ENCODE measurements at regions not wholly inside any gene's neighbourhood (a gene's known extent, or its start where the extent isn't known, plus 50 kb on each side); places are given as distances from the start of the nearest gene placed in this dataset.
"Not testable (repeated sequence)": the region's sequence is repeated elsewhere in the genome, so short reads cannot be mapped to it uniquely, and the experiment has no call there.

- no peak for DNase-seq (ENCODE audit: low spot score)
Measured at GRCh38 chr13:38147050-38147449, 202.6 kb upstream of the UFM1 start.

GRCh38 chr13:38141792-38142191 is 207.9 kb upstream of the UFM1 start:
- no peak for DNase-seq (ENCODE audit: low spot score)

- no peak for DNase-seq (ENCODE audit: low spot score)
Measured at GRCh38 chr13:38135592-38135991, 214.1 kb upstream of the UFM1 start.

GRCh38 chr13:38121267-38121666 is 228.4 kb upstream of the UFM1 start:
- DNase-seq (ENCODE audit: low spot score) = no peak

GRCh38 chr13:38103851-38104250 is 234.3 kb upstream of the TRPC4 start:
- DNase-seq (ENCODE audit: low spot score) = no peak

- no peak for DNase-seq (ENCODE audit: low spot score)
Measured at GRCh38 chr13:38099751-38100150, 230.2 kb upstream of the TRPC4 start.

- DNase-seq (ENCODE audit: low spot score) = no peak
Measured at GRCh38 chr13:38093425-38093824, 223.9 kb upstream of the TRPC4 start.

GRCh38 chr13:38090913-38091312 is 221.3 kb upstream of the TRPC4 start:
- no peak for DNase-seq (ENCODE audit: low spot score)

GRCh38 chr13:38086721-38087120 is 217.1 kb upstream of the TRPC4 start:
- DNase-seq (ENCODE audit: low spot score) = no peak

GRCh38 chr13:38086013-38086412 is 216.4 kb upstream of the TRPC4 start:
- DNase-seq (ENCODE audit: low spot score) = no peak

GRCh38 chr13:38073931-38074330 is 204.4 kb upstream of the TRPC4 start:
- no peak for DNase-seq (ENCODE audit: low spot score)

- no peak for DNase-seq (ENCODE audit: low spot score)
Measured at GRCh38 chr13:38072696-38073095, 203.1 kb upstream of the TRPC4 start.

GRCh38 chr13:38071340-38071739 is 201.8 kb upstream of the TRPC4 start:
- DNase-seq (ENCODE audit: low spot score) = not testable (repeated sequence)

- no peak for DNase-seq (ENCODE audit: low spot score)
Measured at GRCh38 chr13:38053896-38054295, 184.3 kb upstream of the TRPC4 start.

GRCh38 chr13:38046049-38046376 is 176.4 kb upstream of the TRPC4 start:
- DNase-seq (ENCODE audit: low spot score) = no peak

GRCh38 chr13:38045278-38046048 is 175.9 kb upstream of the TRPC4 start:
- DNase-seq (ENCODE audit: low spot score) = peak; percentile 34

GRCh38 chr13:38044067-38044466 is 174.5 kb upstream of the TRPC4 start:
- no peak for DNase-seq (ENCODE audit: low spot score)

GRCh38 chr13:38042771-38043170 is 173.2 kb upstream of the TRPC4 start:
- DNase-seq (ENCODE audit: low spot score) = no peak

- no peak for DNase-seq (ENCODE audit: low spot score)
Measured at GRCh38 chr13:38024431-38024830, 154.9 kb upstream of the TRPC4 start.

- DNase-seq (ENCODE audit: low spot score) = no peak
Measured at GRCh38 chr13:38017320-38017719, 147.7 kb upstream of the TRPC4 start.

- DNase-seq (ENCODE audit: low spot score) = no peak
Measured at GRCh38 chr13:38013676-38014075, 144.1 kb upstream of the TRPC4 start.

- peak; percentile 8 for DNase-seq (ENCODE audit: low spot score)
Measured at GRCh38 chr13:38012096-38012495, 142.5 kb upstream of the TRPC4 start.

GRCh38 chr13:38008636-38009035 is 139.1 kb upstream of the TRPC4 start:
- DNase-seq (ENCODE audit: low spot score) = no peak

GRCh38 chr13:38002606-38003005 is 133.0 kb upstream of the TRPC4 start:
- DNase-seq (ENCODE audit: low spot score) = no peak
